CD4-positive, alpha-beta T cell treated with Interleukin-4 for 4 hours (primary cell): ENCODE measurements at regions not wholly inside any gene's neighbourhood (a gene's known extent, or its start where the extent isn't known, plus 50 kb on each side); places are given as distances from the start of the nearest gene placed in this dataset.
A peak's percentile ranks its signal among the peaks of the same experiment; 100 is the strongest.
"Not testable (repeated sequence)": the region's sequence is repeated elsewhere in the genome, so short reads cannot be mapped to it uniquely, and the experiment has no call there.

ENCODE experiments used
- DNase-seq: peaks from one replicate; pipeline ENCODE4 v3.0.0-alpha.2; 2020

DNA sequence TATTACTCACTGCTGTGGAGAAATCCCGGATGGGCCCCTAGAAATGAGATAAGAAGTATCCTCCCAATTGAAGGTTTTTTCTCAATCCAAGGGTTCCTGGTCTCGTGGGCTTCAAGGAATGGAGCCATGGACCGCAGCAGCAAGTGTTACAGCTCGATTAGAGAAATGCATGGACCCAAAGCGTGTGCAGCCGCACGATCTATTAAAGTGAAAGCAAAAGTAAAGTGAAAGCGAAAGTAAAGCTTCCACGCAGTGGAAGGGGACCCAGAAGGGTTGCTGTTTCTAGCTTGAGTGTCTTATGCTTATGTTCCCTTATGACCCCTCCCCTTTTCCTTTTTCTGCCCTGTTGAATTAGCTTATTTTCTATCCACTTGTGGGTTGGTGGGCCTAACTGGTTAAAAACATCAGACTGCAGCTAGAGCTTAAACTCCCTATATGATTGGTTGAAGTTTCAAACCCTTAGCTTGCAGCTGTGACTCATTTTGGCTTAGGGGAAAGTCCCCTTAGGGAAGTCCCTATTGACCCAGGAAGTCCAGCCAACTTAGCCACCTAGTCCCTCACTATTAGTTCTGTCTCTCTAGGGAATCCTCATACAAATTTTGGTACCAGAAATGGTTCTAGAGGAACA, 1111.8 kb downstream of the TAF11L14 start:
- DNase-seq = peak; percentile 85

DNA sequence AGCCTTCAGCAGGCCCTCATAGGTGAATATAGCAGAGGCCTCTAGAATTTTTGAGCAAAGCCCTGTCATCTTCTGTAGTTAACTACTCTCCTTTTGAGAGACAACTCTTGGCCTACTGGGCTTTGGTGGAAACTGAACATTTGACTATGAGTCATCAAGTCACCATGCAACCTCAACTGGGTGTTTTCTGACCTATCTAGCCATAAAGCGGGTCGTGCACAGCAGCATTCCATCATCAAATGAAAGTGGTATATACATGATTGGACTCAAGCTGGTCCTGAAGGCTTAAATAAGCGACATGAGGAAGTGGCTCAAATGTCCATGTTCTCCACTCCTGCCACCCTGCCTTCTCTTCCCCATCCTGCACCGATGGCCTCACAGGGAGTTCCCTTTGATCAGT, 1115.5 kb downstream of the TAF11L14 start:
- no peak for DNase-seq

DNA sequence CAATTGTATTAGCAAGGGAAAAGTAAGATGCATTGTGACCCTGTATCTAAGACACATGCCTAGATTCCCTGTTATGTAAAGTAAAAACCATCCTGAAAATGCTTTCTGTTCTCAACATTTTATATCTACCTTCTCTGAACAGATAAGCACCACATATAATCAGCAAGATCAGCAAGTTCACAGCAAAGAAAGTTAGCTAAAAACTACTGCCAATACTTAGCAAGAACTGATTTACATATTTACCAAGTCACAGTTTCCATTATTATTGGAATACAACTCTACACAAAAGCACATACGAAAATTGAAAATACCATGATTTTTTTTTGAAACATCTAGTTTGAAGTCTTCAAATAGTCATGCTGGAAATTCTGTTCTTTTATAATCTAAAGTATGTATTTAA, 1118.1 kb downstream of the TAF11L14 start:
- DNase-seq = no peak

DNA sequence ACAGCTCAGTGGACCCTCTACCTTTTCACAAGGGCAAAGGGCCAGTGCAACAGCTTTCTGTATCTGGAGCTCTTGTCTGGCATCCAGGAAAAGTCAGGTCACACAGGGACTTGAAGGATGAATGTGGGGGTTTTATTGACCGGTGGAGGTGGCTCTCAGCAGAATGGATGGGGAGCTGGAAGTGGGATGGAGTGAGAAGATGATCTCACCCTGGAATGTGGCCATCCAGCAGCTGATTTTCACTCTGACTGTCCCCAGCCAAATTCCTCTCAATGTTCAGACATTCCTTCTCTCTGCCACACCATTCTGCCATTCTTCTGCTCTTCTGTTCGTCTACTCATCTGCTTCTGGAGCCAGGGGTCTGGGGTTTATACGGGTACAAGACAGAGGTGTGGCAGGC, 1119.9 kb downstream of the TAF11L14 start:
- no peak for DNase-seq

DNA sequence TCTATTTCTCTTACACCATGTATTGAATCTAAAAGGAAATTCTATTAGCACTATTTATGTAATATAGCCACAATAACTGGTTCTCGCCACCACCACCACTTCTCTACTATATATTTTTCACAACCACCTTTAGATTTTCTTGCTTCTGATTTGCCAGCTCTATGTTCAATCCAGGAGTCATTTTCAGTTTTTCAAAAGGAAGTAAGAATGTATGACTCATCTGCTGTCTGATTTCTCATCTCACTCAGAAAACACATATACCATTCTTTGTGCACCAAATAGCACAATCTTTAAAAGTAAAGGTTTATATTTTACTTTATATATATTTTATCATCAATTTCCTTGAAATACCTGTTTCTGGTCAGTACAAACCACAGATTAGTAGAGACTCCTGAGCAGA, 1127.5 kb downstream of the TAF11L14 start:
- no peak for DNase-seq

DNA sequence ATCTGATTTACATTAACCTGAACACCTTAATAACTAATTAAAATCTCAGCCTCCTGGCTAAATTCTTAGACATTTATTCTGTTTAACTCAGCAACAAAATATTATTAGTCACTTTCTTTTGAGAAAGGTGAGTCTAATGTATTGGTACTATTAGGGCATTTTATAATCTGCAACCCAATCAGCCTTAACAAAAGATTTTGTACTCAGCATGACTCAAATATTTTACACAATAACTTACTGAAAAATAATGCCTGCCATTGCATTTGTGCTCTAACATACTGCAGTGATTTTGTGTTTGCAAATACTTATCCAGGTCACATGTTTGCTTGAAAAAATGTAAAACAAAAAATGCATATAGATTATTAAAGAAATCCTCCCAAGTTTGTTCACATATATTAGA, 1129.9 kb downstream of the TAF11L14 start:
- no peak for DNase-seq

DNA sequence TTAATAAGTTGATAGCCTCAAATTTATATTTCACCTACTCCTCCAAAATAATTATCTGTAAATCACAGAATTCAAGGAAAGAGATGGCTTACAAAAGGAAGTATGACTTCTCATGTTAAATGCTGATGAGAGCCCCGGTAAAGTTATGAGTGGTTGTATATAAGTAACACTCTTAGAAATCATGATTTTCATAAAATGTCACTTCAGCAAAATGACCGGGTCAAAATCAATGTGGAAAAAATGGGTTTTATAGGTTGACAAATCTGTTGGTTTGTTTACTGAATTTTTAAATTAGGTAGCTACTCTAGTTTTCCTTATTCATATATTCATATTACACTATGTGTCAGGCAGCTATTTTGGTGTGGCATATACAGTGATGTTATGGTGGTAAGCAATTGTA, 1131.0 kb downstream of the TAF11L14 start:
- DNase-seq = no peak

DNA sequence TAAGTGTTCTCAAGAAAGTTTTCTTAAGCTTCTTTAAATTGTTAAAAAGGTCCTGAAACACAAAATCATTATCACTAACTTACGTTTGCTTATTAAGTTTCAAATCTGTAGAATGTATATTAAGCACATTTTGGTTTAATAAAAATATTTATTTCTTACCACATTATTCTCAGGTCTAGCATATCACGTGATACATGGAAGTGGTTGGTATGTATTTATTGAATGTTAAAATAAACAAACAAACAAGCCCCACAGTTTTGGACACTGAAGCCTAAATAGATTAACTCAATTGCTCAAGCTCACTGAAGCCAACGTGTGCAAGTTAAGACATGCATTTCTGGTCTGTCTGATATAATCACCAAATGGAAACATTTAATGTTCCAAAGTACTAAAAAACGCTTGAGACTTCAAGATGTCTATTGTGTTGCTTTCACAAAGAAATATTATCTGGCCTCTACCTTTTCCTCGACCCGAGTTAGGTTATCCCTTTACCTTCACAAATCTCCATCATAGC, 1136.9 kb downstream of the TAF11L14 start:
- DNase-seq = no peak

DNA sequence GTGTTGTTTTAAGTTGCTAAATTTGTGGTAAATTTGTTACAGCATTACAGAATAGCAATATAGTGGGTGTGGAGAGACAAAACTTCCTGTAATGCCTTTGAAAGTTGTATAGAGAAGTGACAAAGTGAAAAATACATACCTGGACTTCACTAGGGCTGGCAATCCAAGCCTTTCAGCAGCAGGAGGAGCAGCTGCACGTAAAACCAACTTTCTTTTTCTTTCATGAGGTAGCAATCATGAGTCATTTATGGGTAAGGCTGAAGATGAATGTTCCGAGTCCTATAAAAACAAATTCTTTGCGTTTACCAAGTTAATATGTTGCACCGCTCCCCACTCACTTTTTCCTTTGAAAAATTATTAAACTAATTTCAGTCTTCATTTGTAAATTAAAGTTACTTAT, 1138.2 kb downstream of the TAF11L14 start:
- peak; percentile 17 for DNase-seq

DNA sequence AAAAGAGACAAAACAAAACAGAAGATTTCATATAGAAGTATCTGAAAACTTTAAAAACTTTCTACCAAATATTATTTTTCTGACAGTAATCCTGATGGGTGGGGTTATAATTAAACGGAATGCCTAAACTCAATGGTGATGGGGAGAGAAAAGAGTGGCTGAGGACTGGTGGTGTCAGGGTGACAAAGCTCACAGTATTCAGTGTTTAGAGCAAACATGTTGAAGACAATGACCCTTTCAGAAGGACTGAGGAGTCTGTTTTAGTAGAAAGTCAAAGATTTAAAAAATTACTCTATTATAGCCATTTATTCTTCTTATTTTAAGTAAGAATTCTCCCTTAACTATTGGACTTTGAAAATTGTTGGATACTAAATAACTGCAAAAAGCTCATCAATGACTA, 1144.0 kb downstream of the TAF11L14 start:
- DNase-seq = no peak

DNA sequence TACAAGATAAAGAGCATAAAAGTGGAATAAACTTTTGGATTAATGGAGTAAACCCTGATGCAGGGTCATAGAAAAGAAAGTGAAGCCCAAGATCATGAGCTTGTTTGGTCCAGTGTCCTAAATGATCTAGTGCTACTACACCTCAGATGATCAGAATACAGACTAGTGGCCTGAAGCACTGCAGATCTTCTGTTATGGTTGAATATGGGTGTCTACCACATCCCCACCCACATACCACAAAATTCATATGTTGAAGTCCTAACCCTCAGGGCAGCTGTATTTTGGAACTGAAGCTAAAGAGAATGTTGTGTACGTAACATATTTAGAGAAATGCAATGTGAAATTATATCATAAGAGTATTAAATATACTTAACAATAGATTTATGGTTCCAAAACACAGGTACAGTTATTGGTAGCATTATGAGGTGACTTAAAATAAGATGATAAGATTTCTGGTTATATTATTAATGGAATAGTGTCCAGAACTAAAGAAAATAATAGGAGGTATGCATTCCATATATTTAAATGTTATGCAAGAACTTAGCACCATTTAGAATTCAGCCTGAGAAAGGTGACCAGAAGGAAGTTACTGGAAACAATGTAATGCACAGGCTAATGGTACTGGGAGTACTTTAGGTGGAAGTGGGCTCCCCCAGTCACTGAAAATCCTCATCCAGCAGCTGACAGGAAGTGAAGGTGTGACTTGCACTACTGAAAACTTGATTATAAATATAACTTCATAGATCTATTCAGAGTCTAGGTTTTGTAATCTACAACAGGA, 1155.1 kb downstream of the TAF11L14 start:
- DNase-seq = no peak

DNA sequence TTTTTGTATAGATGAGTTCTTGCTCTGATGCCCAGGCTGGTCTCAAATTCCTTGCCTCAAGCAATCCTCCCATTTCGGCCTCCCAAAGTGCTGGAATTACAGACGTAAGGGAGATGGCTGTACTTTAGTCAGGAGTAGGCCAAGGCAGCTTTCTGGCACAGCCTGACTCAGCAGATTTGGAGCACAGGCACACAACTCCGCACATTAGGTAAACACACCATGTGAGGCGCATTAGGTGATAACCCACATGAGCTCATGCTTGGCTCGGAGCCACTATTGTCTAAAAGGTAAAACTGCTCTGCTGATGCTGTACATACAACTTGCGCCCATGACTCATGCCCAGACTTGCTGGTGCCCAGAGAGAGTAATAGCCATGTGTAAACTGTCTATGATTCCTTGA, 1157.9 kb downstream of the TAF11L14 start:
- DNase-seq = no peak

DNA sequence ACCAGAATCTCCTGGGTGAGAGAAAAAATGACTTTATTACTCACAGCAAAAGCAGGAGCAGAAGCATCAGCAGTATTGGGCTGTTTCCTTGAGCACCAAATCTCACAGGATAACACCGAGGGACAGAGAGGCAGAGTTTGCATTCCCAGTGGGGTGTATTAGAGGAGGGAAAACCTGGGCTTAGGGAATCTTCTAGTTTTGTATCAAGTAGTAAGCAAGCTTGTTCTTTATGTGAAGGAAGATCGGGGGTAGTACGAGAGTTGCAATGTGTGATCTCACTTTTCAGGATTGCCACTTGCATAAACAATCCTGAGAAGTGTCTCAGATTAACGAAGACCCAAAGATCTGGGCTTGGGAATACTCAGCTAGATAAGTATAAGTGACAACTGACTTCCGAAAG, 1163.0 kb downstream of the TAF11L14 start:
- no peak for DNase-seq

DNA sequence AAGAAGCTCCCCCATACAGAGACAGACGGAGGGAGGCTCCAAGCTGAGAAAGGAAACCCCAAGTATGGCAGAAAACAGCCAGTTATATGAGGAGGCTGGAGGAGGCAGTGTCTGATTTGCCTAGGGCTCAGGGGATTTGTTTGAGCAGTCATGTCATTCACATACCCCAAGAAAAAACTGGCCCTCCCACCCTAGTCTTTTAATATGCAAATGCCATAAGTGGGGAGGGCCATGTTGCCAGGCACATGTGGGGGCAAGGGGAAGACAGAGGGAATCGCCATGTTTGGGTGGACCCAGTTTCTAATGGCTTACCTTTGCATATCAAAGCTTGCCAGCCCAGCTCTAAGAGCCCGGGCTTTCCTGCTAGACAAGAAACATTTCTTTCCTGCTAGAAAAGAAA, 1163.8 kb downstream of the TAF11L14 start:
- DNase-seq = no peak

DNA sequence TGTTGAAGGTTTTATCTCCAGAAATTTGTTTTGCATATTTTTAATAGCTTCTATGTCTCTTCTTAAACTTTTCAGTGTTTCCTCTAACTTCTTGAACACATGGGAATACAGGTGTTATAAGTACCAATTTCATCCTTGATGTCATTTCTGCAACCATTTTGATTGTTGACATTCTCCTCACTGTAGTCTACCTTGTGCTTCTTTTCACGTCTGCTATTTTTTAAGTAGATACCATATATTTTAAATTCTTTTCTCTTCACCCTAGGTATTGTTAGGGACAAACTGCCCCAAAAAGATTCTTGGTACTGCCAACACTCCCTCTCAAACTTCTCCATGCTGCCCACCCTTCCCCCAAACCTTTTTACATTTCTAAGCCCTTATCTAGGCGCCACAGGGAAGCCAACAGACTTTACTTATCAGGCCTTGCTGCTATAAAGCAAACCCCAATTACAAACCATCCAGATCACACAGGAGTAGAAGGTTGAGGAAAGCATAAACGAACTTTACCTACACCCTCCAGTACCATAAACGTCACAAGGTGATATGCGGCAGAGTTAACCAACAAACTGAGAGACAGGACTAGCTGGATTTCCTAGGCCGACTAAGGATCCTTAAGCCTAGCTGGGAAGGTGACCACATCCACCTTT, 1165.3 kb downstream of the TAF11L14 start:
- DNase-seq = no peak

DNA sequence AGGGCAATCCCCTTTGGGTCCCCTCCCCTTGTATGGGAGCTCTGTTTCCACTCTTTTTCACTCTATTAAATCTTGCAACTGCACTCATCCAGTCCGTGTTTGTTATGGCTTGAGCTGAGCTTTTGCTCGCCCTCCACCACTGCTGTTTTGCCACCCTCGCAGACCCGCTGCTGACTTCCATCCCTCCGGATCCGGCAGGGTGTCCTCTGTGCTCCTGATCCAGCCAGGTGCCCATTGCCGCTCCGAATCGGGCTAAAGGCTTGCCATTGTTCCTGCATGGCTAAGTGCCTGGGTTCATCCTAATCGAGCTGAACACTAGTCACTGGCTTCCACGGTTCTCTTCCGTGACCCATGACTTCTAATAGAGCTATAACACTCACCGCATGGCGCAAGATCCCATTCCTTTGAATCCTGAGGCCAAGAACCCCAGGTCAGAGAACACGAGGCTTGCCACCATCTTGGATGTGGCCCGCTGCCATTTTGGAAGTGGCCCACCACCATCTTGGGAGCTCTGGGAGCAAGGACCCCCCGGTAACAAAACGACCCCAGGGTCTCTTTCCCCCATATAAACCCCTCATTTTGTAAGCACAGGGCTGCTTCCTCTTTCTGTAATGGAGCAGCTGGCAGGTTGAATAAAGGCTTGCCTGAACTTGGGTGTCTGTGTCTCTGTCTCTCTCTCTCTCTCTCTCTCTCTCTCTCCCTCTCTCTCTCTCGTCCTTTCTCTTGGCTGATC, 1166.2 kb downstream of the TAF11L14 start:
- no peak for DNase-seq

DNA sequence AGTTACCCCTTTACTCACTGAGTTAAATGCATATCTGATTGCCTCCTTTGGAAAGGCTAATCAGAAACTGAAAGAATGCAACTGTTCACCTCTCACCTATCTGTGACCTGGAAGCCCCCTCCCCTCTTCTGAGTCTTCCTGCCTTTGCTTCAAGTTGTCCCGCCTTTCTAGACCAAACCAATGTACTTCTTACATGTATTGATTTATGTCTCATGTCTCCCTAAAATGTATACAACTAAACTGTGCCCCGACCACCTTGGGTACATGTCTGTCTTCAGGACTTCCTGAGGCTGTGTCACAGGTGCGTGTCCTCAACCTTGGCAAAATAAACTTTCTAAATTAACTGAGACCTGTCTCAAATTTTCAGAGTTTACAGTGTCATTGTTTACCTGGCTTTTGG, 1167.2 kb downstream of the TAF11L14 start:
- DNase-seq = not testable (repeated sequence)

DNA sequence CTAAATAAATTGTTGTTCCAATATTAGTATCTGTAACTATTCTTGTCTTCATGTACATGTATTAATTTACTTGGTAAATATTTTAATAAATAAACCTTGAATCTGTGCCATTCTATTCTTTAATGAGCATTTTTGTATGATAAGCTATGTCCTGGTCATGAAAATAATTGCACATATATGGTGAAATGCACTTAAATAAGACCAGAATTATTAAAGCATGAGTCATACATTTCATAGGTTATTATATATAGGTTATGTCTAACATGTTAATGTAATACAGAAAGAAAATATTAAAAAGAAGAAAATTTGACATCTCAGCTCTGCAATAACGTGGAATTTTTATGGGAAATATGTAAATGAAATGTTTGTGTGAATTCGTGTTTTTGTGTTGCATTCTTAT, 1168.1 kb downstream of the TAF11L14 start:
- DNase-seq = no peak

DNA sequence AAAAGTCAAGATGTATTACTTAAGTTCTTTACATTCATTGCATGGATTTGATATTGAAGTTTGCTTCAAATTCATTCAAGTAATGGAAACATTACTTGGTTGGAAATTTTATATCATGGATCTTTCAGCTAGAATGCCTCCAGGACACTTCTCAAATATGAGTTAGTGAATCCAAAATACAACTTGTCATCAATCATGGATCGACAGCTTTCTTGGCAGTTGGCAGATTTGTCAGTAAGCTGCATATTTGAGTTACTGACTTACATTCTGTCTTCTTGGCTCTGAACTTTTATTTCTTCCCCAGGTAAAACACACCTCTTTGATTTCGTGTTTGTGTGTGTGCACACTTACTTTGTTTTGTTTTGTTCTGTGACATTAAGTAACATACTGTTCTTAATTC, 1171.1 kb downstream of the TAF11L14 start:
- no peak for DNase-seq

DNA sequence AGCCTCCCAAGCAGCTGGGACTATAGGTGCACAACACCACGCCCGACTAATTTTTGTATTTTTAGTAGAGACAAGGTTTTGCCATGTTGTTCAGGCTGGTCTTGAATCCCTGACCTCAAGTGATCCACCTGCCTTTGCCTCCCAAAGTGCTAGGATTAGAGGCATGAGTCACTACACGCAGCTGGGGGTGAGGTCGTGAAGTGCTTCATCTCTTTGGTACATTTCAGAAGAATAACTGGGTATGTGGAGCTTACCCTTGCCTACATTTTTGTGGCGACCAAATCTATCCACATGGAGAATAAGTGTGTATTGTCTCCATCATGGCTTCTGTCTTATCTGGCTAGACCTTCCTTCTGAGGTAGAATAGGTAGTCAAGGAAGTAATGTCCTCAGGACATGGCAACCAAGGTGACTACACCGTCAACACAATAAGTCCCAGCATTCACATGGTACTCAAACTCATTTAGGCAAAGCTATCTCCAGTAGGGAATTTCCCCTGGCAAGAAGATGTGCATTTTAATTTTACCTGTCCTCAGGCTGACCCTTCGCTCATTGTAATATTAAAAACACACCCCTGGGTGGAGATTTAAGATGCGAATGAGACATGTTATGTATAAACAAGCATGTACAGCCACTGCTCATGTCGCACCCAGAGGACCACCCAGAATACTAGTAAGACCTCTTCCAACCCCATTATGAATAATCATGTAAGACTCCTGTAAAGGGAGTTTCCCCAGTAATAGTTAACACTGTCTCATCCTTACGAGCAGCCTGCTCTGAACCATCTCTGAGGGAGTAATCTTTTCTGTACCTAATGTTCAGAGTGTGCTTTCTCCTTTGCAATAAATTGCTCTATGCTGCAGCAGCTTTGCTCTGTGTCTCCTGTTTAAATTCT, 1173.2 kb downstream of the TAF11L14 start:
- no peak for DNase-seq

DNA sequence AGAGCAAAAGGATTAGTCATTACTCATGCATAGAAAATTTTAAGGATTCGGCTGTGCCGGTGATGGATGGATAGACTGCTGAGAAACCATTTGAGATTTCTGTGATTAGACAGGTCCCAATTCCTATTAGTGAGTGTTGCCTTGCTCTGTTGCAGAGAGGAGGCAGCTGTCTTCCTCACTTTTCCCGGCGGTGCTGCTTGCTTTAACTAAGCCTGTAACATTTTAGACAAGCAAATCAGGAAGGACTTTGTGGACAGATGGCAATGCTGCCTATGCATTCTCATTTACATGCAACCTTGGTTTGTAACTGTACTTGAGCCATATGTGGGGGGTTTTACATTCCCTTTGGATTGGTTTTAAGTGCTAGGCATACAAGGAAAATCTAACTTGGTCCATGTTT, 1176.3 kb downstream of the CDH18 start:
- no peak for DNase-seq

DNA sequence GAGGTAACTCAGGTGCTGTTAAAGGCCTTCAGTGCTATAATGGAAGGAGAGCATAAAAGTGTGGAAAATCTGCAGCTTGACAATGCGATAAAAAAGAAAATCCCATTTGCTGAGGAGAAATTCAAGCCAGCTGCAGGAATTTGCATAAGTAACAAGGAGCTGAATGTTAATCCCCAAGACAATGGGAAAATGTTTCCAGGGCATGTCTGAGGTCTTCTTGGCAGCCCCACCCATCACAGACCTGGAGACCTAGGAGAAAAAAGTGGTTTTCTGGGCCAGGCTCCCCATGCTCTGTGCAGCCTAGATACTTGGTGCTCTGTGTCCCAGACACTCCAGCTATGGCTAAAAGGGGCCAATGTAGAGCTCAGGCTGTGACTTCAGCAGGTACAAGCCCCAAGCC, 1159.6 kb downstream of the CDH18 start:
- no peak for DNase-seq
